ENCODE measurements at regions not wholly inside any gene's neighbourhood (a gene's known extent, or its start where the extent isn't known, plus 50 kb on each side); places are given as distances from the start of the nearest gene placed in this dataset.

DNA sequence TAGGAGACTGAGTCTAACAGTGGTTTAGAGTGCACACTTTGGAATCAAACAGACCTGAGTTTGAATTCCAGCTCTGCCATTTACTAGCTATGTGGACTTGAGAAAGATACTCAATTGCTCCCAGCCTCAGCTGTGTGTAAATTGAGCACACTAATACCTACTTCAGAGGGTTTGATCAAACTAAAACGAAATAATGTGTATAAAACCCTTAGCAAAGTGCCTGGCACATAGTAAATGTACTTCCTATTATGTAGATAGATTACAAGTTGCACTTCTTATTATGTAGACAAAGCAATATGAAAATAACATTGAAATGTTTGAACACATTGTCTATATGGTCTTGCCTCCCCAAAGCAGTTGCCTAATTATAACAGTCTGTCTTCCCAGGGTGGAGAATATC is 180.6 kb downstream of the ANXA2 start:
- H3K4me1 ChIP-seq (ENCODE audit: control insufficient read depth in 2 of 2, insufficient read depth in 1 of 2, low read depth in 1 of 2, low read length in 2 of 2), result peaks cover 0 to 5% of the 10 kb centered on the region in 2 donors
- H3K18ac ChIP-seq (ENCODE audit: low read length), result no peak overlapping the region
- H2AK5ac ChIP-seq (ENCODE audit: low read depth, low read length), result no peak overlapping the region
- H3K4ac ChIP-seq (ENCODE audit: low read length), result no peak overlapping the region
- no CpG with 5 or more reads among the region's 1 CpG for WGBS, 2 donors (ENCODE audit: extremely low coverage in 2 of 2, insufficient read length in 2 of 2, insufficient replicate concordance in 1 of 2)
- no peak for DNase-seq (ENCODE audit: low spot score)
- no peak overlapping the region for H2BK12ac ChIP-seq (ENCODE audit: low read length)
- H3K9me3 ChIP-seq (replicated peaks in 1 of 2; ENCODE audit: control insufficient read depth in 2 of 2, insufficient read depth in 1 of 2, low read depth in 1 of 2, low read length in 2 of 2), result no peaks in the 10 kb centered on the region
- H3K4me2 ChIP-seq (ENCODE audit: insufficient read depth, low read length, poor library complexity, severe bottlenecking), result no peak overlapping the region
- H4K91ac ChIP-seq (ENCODE audit: low read depth, low read length, poor library complexity), result no peak overlapping the region
- no peak overlapping the region for H3K4me3 ChIP-seq (ENCODE audit: low read length in 2 of 2)
- peaks cover 0 to 2% (median 0%) of the 10 kb centered on the region in 3 experiments for H3K27me3 ChIP-seq (ENCODE audit: control insufficient read depth in 3 of 3, insufficient read depth in 3 of 3, low read depth in 1 of 3, low read length in 3 of 3)
- no peak overlapping the region for H4K8ac ChIP-seq (ENCODE audit: low read depth, low read length)
- no peak overlapping the region for H2AFZ ChIP-seq (ENCODE audit: low read length)
- H3K79me1 ChIP-seq (ENCODE audit: low read depth, low read length), result no peaks in the 10 kb centered on the region
- no peak overlapping the region for H3K27ac ChIP-seq (replicated peaks; ENCODE audit: low read length)
- H2BK5ac ChIP-seq (ENCODE audit: low read length), result no peak overlapping the region
- no peak overlapping the region for H3K9ac ChIP-seq (ENCODE audit: low read depth, low read length, poor library complexity)
- no peaks in the 10 kb centered on the region for H3K36me3 ChIP-seq (replicated peaks in 1 of 2; ENCODE audit: control insufficient read depth in 2 of 2, insufficient read depth in 2 of 2, low read length in 2 of 2)
- no peak overlapping the region for H2BK120ac ChIP-seq (ENCODE audit: low read depth, low read length)
- no peak overlapping the region for H3K14ac ChIP-seq (ENCODE audit: low read length)
- H3K23ac ChIP-seq (ENCODE audit: low read depth, low read length, poor library complexity), result no peak overlapping the region
- no peak overlapping the region for H2BK15ac ChIP-seq (ENCODE audit: low read length)

DNA sequence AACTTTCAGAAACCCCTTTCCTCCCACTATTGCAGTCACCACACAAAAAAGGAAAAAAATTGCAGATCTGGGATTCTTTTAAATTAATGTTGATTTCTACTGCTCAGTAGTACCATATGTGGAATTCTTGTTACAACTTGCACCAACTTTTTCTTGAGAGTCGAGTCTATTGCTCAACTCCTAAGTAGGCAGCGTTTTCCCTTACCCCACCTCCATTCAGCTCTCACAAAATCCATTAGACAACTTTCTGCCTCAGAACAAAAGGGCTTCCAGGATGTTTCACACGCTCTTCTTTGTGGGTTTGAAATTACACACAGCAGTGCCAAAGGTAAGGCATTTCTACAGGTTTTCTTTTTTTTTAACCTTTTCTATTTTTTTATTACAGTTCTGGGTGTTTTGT is 179.5 kb downstream of the ANXA2 start:
- Histone ChIP-seq H3K9ac (ENCODE audit: low read depth, low read length, poor library complexity) (no peak overlapping the region), H2BK12ac (ENCODE audit: low read length) (no peak overlapping the region), H4K91ac (ENCODE audit: low read depth, low read length, poor library complexity) (no peak overlapping the region), H3K4me3 (ENCODE audit: low read length in 2 of 2) (no peak overlapping the region), H3K23ac (ENCODE audit: low read depth, low read length, poor library complexity) (no peak overlapping the region), H4K8ac (ENCODE audit: low read depth, low read length) (no peak overlapping the region), H3K14ac (ENCODE audit: low read length) (no peak overlapping the region), H3K4me1 (ENCODE audit: control insufficient read depth in 2 of 2, insufficient read depth in 1 of 2, low read depth in 1 of 2, low read length in 2 of 2) (peaks cover 0 to 5% of the 10 kb centered on the region in 2 donors), H3K4ac (ENCODE audit: low read length) (no peak overlapping the region), H3K79me1 (ENCODE audit: low read depth, low read length) (no peaks in the 10 kb centered on the region), H2AK5ac (ENCODE audit: low read depth, low read length) (no peak overlapping the region), H3K27me3 (ENCODE audit: control insufficient read depth in 3 of 3, insufficient read depth in 3 of 3, low read depth in 1 of 3, low read length in 3 of 3) (peaks cover 0 to 2% (median 0%) of the 10 kb centered on the region in 3 experiments), H3K36me3 (replicated peaks in 1 of 2; ENCODE audit: control insufficient read depth in 2 of 2, insufficient read depth in 2 of 2, low read length in 2 of 2) (no peaks in the 10 kb centered on the region), H3K4me2 (ENCODE audit: insufficient read depth, low read length, poor library complexity, severe bottlenecking) (no peak overlapping the region), H2BK120ac (ENCODE audit: low read depth, low read length) (no peak overlapping the region), H3K18ac (ENCODE audit: low read length) (no peak overlapping the region), H2BK15ac (ENCODE audit: low read length) (no peak overlapping the region), H3K27ac (replicated peaks; ENCODE audit: low read length) (no peak overlapping the region), H2BK5ac (ENCODE audit: low read length) (no peak overlapping the region), H3K9me3 (replicated peaks in 1 of 2; ENCODE audit: control insufficient read depth in 2 of 2, insufficient read depth in 1 of 2, low read depth in 1 of 2, low read length in 2 of 2) (no peaks in the 10 kb centered on the region), H2AFZ (ENCODE audit: low read length) (no peak overlapping the region)
- WGBS, 2 donors (ENCODE audit: extremely low coverage in 2 of 2, insufficient read length in 2 of 2, insufficient replicate concordance in 1 of 2), result no CpG with 5 or more reads among the region's 3 CpGs
- no peak for DNase-seq (ENCODE audit: low spot score)

DNA sequence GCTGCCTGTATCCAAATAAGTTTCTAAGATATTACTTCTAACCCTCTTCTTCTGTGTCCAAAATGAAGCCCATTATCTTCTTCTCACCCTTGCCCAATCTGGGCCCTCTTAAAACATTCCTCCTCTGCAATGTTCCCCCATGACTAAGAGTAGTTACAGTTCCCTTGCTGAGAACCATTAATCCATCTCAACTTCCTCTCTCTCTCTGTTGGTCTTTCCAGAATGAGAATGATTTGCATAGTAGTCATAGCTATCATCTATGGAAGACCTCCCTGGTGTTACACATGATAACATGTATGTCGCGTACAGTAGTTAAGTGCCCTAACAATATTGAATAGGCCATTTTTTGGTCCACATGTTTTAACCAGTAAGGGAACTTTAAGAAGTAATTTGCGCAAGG is 177.9 kb downstream of the ANXA2 start:
- H3K4me1 ChIP-seq (ENCODE audit: control insufficient read depth in 2 of 2, insufficient read depth in 1 of 2, low read depth in 1 of 2, low read length in 2 of 2), result peaks cover 0 to 5% of the 10 kb centered on the region in 2 donors
- no peaks in the 10 kb centered on the region for H3K36me3 ChIP-seq (replicated peaks in 1 of 2; ENCODE audit: control insufficient read depth in 2 of 2, insufficient read depth in 2 of 2, low read length in 2 of 2)
- H3K27me3 ChIP-seq (ENCODE audit: control insufficient read depth in 3 of 3, insufficient read depth in 3 of 3, low read depth in 1 of 3, low read length in 3 of 3), result peaks cover 0 to 11% (median 0%) of the 10 kb centered on the region in 3 experiments
- no peak overlapping the region for H4K91ac ChIP-seq (ENCODE audit: low read depth, low read length, poor library complexity)
- H2BK120ac ChIP-seq (ENCODE audit: low read depth, low read length), result no peak overlapping the region
- no peak overlapping the region for H4K8ac ChIP-seq (ENCODE audit: low read depth, low read length)
- H2AFZ ChIP-seq (ENCODE audit: low read length), result no peak overlapping the region
- H2AK5ac ChIP-seq (ENCODE audit: low read depth, low read length), result no peak overlapping the region
- no peak overlapping the region for H3K9ac ChIP-seq (ENCODE audit: low read depth, low read length, poor library complexity)
- no peak overlapping the region for H3K18ac ChIP-seq (ENCODE audit: low read length)
- no peaks in the 10 kb centered on the region for H3K79me1 ChIP-seq (ENCODE audit: low read depth, low read length)
- H3K4me2 ChIP-seq (ENCODE audit: insufficient read depth, low read length, poor library complexity, severe bottlenecking), result no peak overlapping the region
- no peak overlapping the region for H3K23ac ChIP-seq (ENCODE audit: low read depth, low read length, poor library complexity)
- H3K14ac ChIP-seq (ENCODE audit: low read length), result no peak overlapping the region
- H2BK12ac ChIP-seq (ENCODE audit: low read length), result no peak overlapping the region
- no peaks in the 10 kb centered on the region for H3K9me3 ChIP-seq (replicated peaks in 1 of 2; ENCODE audit: control insufficient read depth in 2 of 2, insufficient read depth in 1 of 2, low read depth in 1 of 2, low read length in 2 of 2)
- no peak overlapping the region for H3K27ac ChIP-seq (replicated peaks; ENCODE audit: low read length)
- H2BK5ac ChIP-seq (ENCODE audit: low read length), result no peak overlapping the region
- WGBS, 2 donors (ENCODE audit: extremely low coverage in 2 of 2, insufficient read length in 2 of 2, insufficient replicate concordance in 1 of 2), result no CpG with 5 or more reads among the region's 3 CpGs
- H2BK15ac ChIP-seq (ENCODE audit: low read length), result no peak overlapping the region
- H3K4me3 ChIP-seq (ENCODE audit: low read length in 2 of 2), result no peak overlapping the region
- DNase-seq (ENCODE audit: low spot score), result no peak
- H3K4ac ChIP-seq (ENCODE audit: low read length), result no peak overlapping the region

DNA sequence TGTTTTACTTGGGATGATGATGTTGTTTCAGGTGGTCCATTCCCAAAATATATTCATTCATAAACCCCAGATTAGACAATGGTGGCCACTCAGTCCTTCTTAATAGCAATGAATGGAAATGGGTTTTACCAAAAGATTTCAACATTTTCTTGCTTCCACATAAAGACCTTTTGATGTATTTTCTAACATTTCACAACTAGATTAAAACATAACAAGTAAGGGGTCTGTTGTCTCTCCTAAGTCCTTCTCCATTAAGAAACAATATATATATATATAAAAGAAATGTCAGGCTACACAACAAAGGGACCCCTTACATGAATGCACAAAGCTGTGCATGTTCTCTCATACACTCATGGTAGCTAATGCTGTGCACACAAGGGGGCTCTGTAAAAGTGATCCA is 176.4 kb downstream of the ANXA2 start:
- DNase-seq (ENCODE audit: low spot score), result no peak
- H2AFZ ChIP-seq (ENCODE audit: low read length), result no peak overlapping the region
- H3K18ac ChIP-seq (ENCODE audit: low read length), result no peak overlapping the region
- H2BK15ac ChIP-seq (ENCODE audit: low read length), result no peak overlapping the region
- H3K4ac ChIP-seq (ENCODE audit: low read length), result no peak overlapping the region
- no peak overlapping the region for H2AK5ac ChIP-seq (ENCODE audit: low read depth, low read length)
- no peak overlapping the region for H3K4me3 ChIP-seq (ENCODE audit: low read length in 2 of 2)
- no peak overlapping the region for H3K23ac ChIP-seq (ENCODE audit: low read depth, low read length, poor library complexity)
- no peak overlapping the region for H4K8ac ChIP-seq (ENCODE audit: low read depth, low read length)
- peaks cover 0 to 5% of the 10 kb centered on the region in 2 donors for H3K4me1 ChIP-seq (ENCODE audit: control insufficient read depth in 2 of 2, insufficient read depth in 1 of 2, low read depth in 1 of 2, low read length in 2 of 2)
- no peak overlapping the region for H2BK5ac ChIP-seq (ENCODE audit: low read length)
- no peak overlapping the region for H3K14ac ChIP-seq (ENCODE audit: low read length)
- no peak overlapping the region for H3K27ac ChIP-seq (replicated peaks; ENCODE audit: low read length)
- H3K9me3 ChIP-seq (replicated peaks in 1 of 2; ENCODE audit: control insufficient read depth in 2 of 2, insufficient read depth in 1 of 2, low read depth in 1 of 2, low read length in 2 of 2), result no peaks in the 10 kb centered on the region
- peaks cover 0 to 11% (median 0%) of the 10 kb centered on the region in 3 experiments for H3K27me3 ChIP-seq (ENCODE audit: control insufficient read depth in 3 of 3, insufficient read depth in 3 of 3, low read depth in 1 of 3, low read length in 3 of 3)
- H3K9ac ChIP-seq (ENCODE audit: low read depth, low read length, poor library complexity), result no peak overlapping the region
- no peak overlapping the region for H2BK120ac ChIP-seq (ENCODE audit: low read depth, low read length)
- no peak overlapping the region for H3K4me2 ChIP-seq (ENCODE audit: insufficient read depth, low read length, poor library complexity, severe bottlenecking)
- no peaks in the 10 kb centered on the region for H3K36me3 ChIP-seq (replicated peaks in 1 of 2; ENCODE audit: control insufficient read depth in 2 of 2, insufficient read depth in 2 of 2, low read length in 2 of 2)
- no peak overlapping the region for H2BK12ac ChIP-seq (ENCODE audit: low read length)
- H3K79me1 ChIP-seq (ENCODE audit: low read depth, low read length), result no peaks in the 10 kb centered on the region
- no peak overlapping the region for H4K91ac ChIP-seq (ENCODE audit: low read depth, low read length, poor library complexity)

Data from neuronal stem cell (in vitro differentiated cells).